ENCODE measurements at regions not wholly inside any gene's neighbourhood (a gene's known extent, or its start where the extent isn't known, plus 50 kb on each side); places are given as distances from the start of the nearest gene placed in this dataset.

- Histone ChIP-seq H3K9ac (ENCODE audit: insufficient read depth in 1 of 2, low read depth in 2 of 2, low read length in 2 of 2) (no peak overlapping the region), H3K9me1 (ENCODE audit: control insufficient read depth, insufficient read depth, low read length) (no peaks in the 10 kb centered on the region), H3K4me2 (ENCODE audit: insufficient read depth, low read length) (no peak overlapping the region), H3K36me3 (ENCODE audit: control insufficient read depth, insufficient read depth, low read length) (no peaks in the 10 kb centered on the region), H3K79me2 (ENCODE audit: control insufficient read depth, insufficient read depth, low read length) (no peaks in the 10 kb centered on the region), H2AFZ (ENCODE audit: low read depth, low read length) (no peak overlapping the region), H3K27ac (ENCODE audit: extremely low read depth, low read depth, low read length) (no peak overlapping the region), H3K27me3 (ENCODE audit: control insufficient read depth in 2 of 2, insufficient read depth in 2 of 2, low read length in 2 of 2) (no peaks in the 10 kb centered on the region), H4K20me1 (replicated peaks; ENCODE audit: control insufficient read depth, insufficient read depth, low read length) (no peaks in the 10 kb centered on the region), H3K4me1 (replicated peaks in 1 of 2; ENCODE audit: control insufficient read depth in 2 of 2, insufficient read depth in 2 of 2, low read length in 2 of 2) (no peaks in the 10 kb centered on the region), H3K4me3 (no peak overlapping the region), H3K9me3 (replicated peaks; ENCODE audit: control insufficient read depth, insufficient read depth, low read depth, low read length) (no peaks in the 10 kb centered on the region)
- POLR2A ChIA-PET = no interaction called here
- intact Hi-C loops (cut with micrococcal nuclease) (no loop called here), in situ Hi-C loops (cut with MboI) (no loop called here)
- CTCF ChIA-PET (ENCODE audit: low intra/inter-chr PET ratio) = no interaction called here
- ATAC-seq (no peak), DNase-seq (ENCODE audit: extremely low read depth in 1 of 4, low spot score in 3 of 4) (no peak), FAIRE-seq (no peak)
- WGBS (ENCODE audit: insufficient coverage, low coverage, missing lambda C conversion rate) = 7% methylated on average over 5 of the region's 5 CpGs
- BruUV-seq (replicated peaks) = no TSS peak
- no peak for TF ChIP-seq HEY1 (CRISPR knock-in tag; IDR thresholded peaks at IDR 0.05; ENCODE audit: borderline replicate concordance)
- TF ChIP-seq GTF2B (IDR thresholded peaks at IDR 0.05; ENCODE audit: extremely low read depth, insufficient read length) = no peak
- TF ChIP-seq VEZF1 (CRISPR knock-in tag; IDR thresholded peaks at IDR 0.05) = no peak
- TF ChIP-seq MCM7 (IDR thresholded peaks at IDR 0.05) = no peak
- TF ChIP-seq RBBP5 (IDR thresholded peaks at IDR 0.05; ENCODE audit: borderline replicate concordance, insufficient read depth, low read length, poor library complexity, severe bottlenecking) = no peak
- no peak for TF ChIP-seq MCM2 (IDR thresholded peaks at IDR 0.05; ENCODE audit: low read depth)
- no peak for TF ChIP-seq ZNF766 (CRISPR knock-in tag; conservative IDR thresholded peaks at IDR 0.05)
- TF ChIP-seq MLLT1 (IDR thresholded peaks at IDR 0.05) = no peak
- TF ChIP-seq HCFC1 (IDR thresholded peaks at IDR 0.05; ENCODE audit: low read depth, low read length) = no peak
- no peak for TF ChIP-seq RREB1 (CRISPR knock-in tag; IDR thresholded peaks at IDR 0.05)
- TF ChIP-seq XRCC3 (IDR thresholded peaks at IDR 0.05) = no peak
Measured at GRCh38 chr3:159482994-159483367, 505.7 kb upstream of the IL12A start.
